Heart right ventricle (tissue), 16 donors: ENCODE measurements at regions not wholly inside any gene's neighbourhood (a gene's known extent, or its start where the extent isn't known, plus 50 kb on each side); places are given as distances from the start of the nearest gene placed in this dataset.

Experiments
- ATAC-seq, 8 donors: fragments of 200-7000 bp; cut with Tn5 transposase; one replicate each; pipeline ENCODE4 v1.9.1; 2020; ENCODE audit warnings: mild to moderate bottlenecking in 8 of 8, moderate library complexity in 8 of 8, moderate number of reproducible peaks in 1 of 8
- DNase-seq, 2 donors: peaks; one replicate each; pipeline ENCODE4 v3.0.0-alpha.2; 2020
- H3K27ac ChIP-seq, 10 donors: fragments of 200-600 bp; sonication (generic) in 2 of 10; one replicate each; pipeline versions ENCODE4 v1.5.0 to v1.8.0; 2020 to 2022; ENCODE audit warnings: mild to moderate bottlenecking in 3 of 10
- H3K27me3 ChIP-seq, 7 donors: fragments of 200-600 bp; one replicate each; pipeline ENCODE4 v1.8.0; 2021 to 2022; ENCODE audit warnings: mild to moderate bottlenecking in 2 of 7
- H3K36me3 ChIP-seq, 9 donors: fragments of 200-600 bp; sonication (generic) in 1 of 9; one replicate each; pipeline versions ENCODE4 v1.5.0 to v1.8.0; 2020 to 2022; ENCODE audit warnings: mild to moderate bottlenecking in 2 of 9
- H3K4me1 ChIP-seq, 9 donors: fragments of 200-600 bp; sonication (generic) in 1 of 9; one replicate each; pipeline versions ENCODE4 v1.5.0 to v1.8.0; 2020 to 2022; ENCODE audit warnings: mild to moderate bottlenecking in 4 of 9
- H3K4me3 ChIP-seq, 10 donors: fragments of 200-600 bp; sonication (generic) in 2 of 10; one replicate each; pipeline versions ENCODE4 v1.5.0 to v1.8.0; 2020 to 2022; ENCODE audit warnings: mild to moderate bottlenecking in 7 of 10, moderate library complexity in 2 of 10
- H3K9me3 ChIP-seq, 11 donors: fragments of 200-600 bp in 10 of 11; sonication (generic) in 2 of 11; one replicate each; pipeline versions ENCODE4 v1.5.0 to v1.8.0; 2013 to 2022; ENCODE audit warnings: mild to moderate bottlenecking in 2 of 11, control low read depth in 1 of 11, moderate library complexity in 1 of 11
- WGBS, 2 donors: extraction: QIAGEN DNeasy Blood & Tissue Kit; methylation state at CpG; one replicate each; pipeline ENCODE4 v1.1.7; 2013; ENCODE audit warnings: inconsistent platforms in 1 of 2; 5-methylcytosine and 5-hydroxymethylcytosine counted together
- intact Hi-C, 10 donors: fragments of 100-400 bp; cut with DNase I; formaldehyde crosslinking; loops; one replicate each; pipeline versions ENCODE4 v1.11.1 to v1.14.2; 2022
- TF ChIP-seq, protein P1 (sequence below), 9 donors: fragments of 200-600 bp; sonication (generic) in 2 of 9; IDR thresholded peaks; one replicate each; pipeline versions ENCODE4 v1.5.0 to v1.8.0; 2021 to 2022; ENCODE audit warnings: antibody characterized with exemption in 9 of 9, mild to moderate bottlenecking in 5 of 9, moderate library complexity in 1 of 9
- donor health status: Arrhythmogenic right ventricular cardiomyopathy.
- donor health status: ischemic (EF 13 %, LVEDD 7.1; RV severe dilation, severe dysfunction).
- donor health status: healthy with polysubstance abuse.
- donor health status: DM: no; HTN: yes; CAD: no.
- donor health status: DM: no; HTN: no; CAD: no.
- donor health status: ischemic (EF 25% LVEDD 6.9; RV normal size, moderate dysfunction).
- donor health status: ischemic (EF 25% LVEDD 5.7; RV mildly dilated, moderate dysfunction).
- donor health status: healthy.
- donor health status: DM: yes; HTN: yes; CAD: no.
- donor health status: Ischemic cardiomyopathy.
- donor health status: ischemic (EF 35%, LVEDD 5.7; RV mildly dilated, moderate dysfunction).
- donor health status: nonischemic (EF 11% LVEDD 7.7; RV severe dilation, severe dysfunction).
- donor health status: DM: yes; HTN: yes; CAD: no.
- donor health status: PGD.
- donor health status: ischemic (EF 29% LVEDD 5.4; RV normal size, mild dysfunction).
- donor health status: nonischemic (EF 23%, LVEDD 6.1; RV moderate dilation, normal function).

DNA sequence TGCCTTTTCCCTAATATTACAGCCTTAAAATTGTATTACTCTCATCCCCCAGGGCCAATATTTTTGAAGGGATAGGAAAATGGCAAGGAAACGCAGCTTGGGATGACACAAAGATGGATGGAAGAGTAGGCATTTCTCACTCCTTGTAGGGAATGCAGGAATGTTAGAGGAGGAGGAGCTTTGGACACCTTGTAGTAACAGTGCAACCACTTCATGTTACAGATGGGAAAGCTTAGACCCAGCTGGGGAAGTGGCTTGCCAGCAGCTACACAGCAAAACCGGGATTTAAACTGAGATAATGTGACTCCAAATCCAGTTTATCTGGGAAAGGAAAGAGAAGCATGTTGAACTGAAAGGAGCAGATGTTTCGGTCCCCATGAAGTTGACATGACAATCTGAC is 473.7 kb upstream of the DAB1 start:
- Histone ChIP-seq H3K27ac (no peak overlapping the region), H3K27me3 (peaks cover 0 to 8% (median 0%) of the 10 kb centered on the region in 7 donors), H3K4me3 (no peak overlapping the region), H3K36me3 (no peaks in the 10 kb centered on the region), H3K9me3 (no peaks in the 10 kb centered on the region), H3K4me1 (no peaks in the 10 kb centered on the region)
- no peak for DNase-seq
- 53% methylated on average over 3 of the region's 3 CpGs for WGBS, 2 donors
- intact Hi-C loops, result no loop called here
- TF ChIP-seq, protein P1, sequence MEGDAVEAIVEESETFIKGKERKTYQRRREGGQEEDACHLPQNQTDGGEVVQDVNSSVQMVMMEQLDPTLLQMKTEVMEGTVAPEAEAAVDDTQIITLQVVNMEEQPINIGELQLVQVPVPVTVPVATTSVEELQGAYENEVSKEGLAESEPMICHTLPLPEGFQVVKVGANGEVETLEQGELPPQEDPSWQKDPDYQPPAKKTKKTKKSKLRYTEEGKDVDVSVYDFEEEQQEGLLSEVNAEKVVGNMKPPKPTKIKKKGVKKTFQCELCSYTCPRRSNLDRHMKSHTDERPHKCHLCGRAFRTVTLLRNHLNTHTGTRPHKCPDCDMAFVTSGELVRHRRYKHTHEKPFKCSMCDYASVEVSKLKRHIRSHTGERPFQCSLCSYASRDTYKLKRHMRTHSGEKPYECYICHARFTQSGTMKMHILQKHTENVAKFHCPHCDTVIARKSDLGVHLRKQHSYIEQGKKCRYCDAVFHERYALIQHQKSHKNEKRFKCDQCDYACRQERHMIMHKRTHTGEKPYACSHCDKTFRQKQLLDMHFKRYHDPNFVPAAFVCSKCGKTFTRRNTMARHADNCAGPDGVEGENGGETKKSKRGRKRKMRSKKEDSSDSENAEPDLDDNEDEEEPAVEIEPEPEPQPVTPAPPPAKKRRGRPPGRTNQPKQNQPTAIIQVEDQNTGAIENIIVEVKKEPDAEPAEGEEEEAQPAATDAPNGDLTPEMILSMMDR (IDR thresholded peaks at IDR 0.05), result no peak
- no peak for ATAC-seq

DNA sequence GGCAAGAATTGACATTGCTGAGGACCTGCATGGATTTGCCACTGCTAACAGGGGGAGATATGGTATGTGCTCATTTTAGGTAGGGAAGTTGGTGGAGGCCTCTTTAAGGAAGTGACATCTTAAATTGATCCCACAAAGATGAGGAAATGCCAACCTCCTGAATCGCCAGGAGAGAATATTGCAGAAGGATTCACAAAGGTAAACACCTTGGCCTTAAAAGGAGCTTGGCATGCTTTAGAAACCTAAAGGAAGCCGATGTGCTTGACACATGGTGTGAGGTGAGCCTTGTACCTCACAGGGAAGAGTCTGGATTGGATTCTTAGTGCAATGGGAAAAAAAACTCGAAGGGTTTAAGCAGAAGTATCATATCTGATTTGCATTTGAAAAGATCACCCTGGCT is 470.5 kb upstream of the DAB1 start:
- ATAC-seq (no peak), DNase-seq (no peak)
- no peak overlapping the region for H3K4me3 ChIP-seq
- no peak overlapping the region for H3K27ac ChIP-seq
- H3K36me3 ChIP-seq, result no peaks in the 10 kb centered on the region
- peaks cover 0 to 8% (median 3%) of the 10 kb centered on the region in 7 donors for H3K27me3 ChIP-seq
- 58 to 62% methylated on average over 3 of the region's 3 CpGs for WGBS, 2 donors
- no peaks in the 10 kb centered on the region for H3K4me1 ChIP-seq
- intact Hi-C loops, result no loop called here
- H3K9me3 ChIP-seq, result no peaks in the 10 kb centered on the region
- TF ChIP-seq, protein P1 (IDR thresholded peaks at IDR 0.05), result no peak

DNA sequence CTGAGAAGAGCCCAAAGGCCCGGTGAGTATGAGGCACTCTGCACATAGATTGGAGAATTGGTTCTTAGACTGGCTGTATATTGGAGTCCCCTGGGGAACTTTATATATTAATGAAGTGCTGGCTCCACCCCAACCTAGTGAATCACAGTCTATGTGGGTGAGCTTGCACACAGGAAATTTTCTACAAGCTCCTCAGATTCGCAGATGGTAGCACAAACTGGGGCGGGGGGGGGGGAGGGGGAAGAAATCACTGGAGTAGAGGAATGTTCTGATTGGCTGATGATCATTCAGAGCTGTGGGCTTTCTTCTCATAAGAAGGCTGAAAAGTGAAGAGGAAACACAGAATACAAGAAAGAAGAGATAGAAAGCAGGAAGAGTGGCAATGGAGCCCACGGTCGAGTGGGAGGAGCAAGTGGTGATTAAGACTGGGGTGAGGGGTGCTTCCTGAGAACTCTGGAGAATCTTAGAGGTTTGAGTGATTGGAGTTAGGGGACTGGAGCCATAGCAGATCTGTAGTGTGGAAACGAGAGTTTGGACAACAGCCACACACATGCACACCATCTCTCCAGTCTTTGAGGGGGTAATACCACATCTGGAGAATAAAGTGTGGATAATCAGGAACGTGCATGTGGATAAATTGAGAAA is 465.9 kb upstream of the DAB1 start:
- intact Hi-C loops, result no loop called here
- TF ChIP-seq, protein P1 (IDR thresholded peaks at IDR 0.05), result no peak
- ATAC-seq (no peak), DNase-seq (no peak)
- WGBS, 2 donors, result 62 to 68% methylated on average over 7 of the region's 7 CpGs
- H3K27ac ChIP-seq, result no peak overlapping the region
- no peaks in the 10 kb centered on the region for H3K4me1 ChIP-seq
- H3K36me3 ChIP-seq, result no peaks in the 10 kb centered on the region
- no peak overlapping the region for H3K4me3 ChIP-seq
- peaks cover 0 to 12% (median 0%) of the 10 kb centered on the region in 7 donors for H3K27me3 ChIP-seq
- H3K9me3 ChIP-seq, result no peaks in the 10 kb centered on the region

DNA sequence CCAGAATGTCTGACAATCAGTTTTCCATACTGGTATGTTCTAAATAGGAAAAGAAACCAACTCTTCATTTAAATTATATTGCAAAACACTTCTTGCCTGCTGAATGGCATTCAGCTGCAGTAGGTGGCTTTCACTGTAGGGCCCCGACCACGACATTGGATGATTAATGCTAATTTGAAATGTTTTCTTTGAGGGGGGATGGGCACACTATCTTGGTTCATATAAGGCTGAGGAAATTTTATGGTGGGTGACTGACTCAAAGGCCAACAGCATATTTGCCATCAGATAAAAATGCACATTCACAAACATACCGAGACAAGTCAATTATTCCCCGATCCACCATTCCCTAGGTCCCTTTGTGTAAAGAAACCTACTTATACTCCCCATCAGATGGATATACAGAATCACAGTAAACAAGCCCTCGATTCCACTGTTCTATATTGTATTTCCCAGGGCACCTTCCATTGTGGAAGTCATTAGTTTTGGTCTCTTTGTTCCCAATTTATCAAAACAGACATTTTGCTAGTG is 464.2 kb upstream of the DAB1 start:
- H3K27ac ChIP-seq, result no peak overlapping the region
- H3K36me3 ChIP-seq, result no peaks in the 10 kb centered on the region
- H3K27me3 ChIP-seq, result peaks cover 0 to 6% (median 0%) of the 10 kb centered on the region in 7 donors
- H3K9me3 ChIP-seq, result no peaks in the 10 kb centered on the region
- TF ChIP-seq, protein P1 (IDR thresholded peaks at IDR 0.05), result no peak
- intact Hi-C loops, result no loop called here
- 74 to 75% methylated on average over 5 of the region's 5 CpGs for WGBS, 2 donors
- ATAC-seq (no peak), DNase-seq (no peak)
- no peak overlapping the region for H3K4me3 ChIP-seq
- H3K4me1 ChIP-seq, result no peaks in the 10 kb centered on the region
